GM13976 (cell line): ENCODE measurements at regions not wholly inside any gene's neighbourhood (a gene's known extent, or its start where the extent isn't known, plus 50 kb on each side); places are given as distances from the start of the nearest gene placed in this dataset.

Experiments used
- DNase-seq: peaks from one replicate; pipeline ENCODE4 v3.0.0; 2012; ENCODE audit warnings: low spot score
- in situ Hi-C: fragments of 300-500 bp; cut with MboI; formaldehyde crosslinking; loops from one replicate; pipeline ENCODE4 v1.12.0; 2022; ENCODE audit warnings: low sequenced_read_pairs, mixed read lengths, inconsistent platforms; ENCODE audit not compliant: unreplicated experiment
- TF ChIP-seq, protein P1 (sequence below): IDR thresholded peaks from 2 replicates; pipeline ENCODE4 v1.5.1; 2012; ENCODE audit warnings: borderline replicate concordance, mild to moderate bottlenecking; ENCODE audit not compliant: insufficient read depth; ENCODE audit errors: extremely low read depth, missing control alignments, control extremely low read depth

DNA sequence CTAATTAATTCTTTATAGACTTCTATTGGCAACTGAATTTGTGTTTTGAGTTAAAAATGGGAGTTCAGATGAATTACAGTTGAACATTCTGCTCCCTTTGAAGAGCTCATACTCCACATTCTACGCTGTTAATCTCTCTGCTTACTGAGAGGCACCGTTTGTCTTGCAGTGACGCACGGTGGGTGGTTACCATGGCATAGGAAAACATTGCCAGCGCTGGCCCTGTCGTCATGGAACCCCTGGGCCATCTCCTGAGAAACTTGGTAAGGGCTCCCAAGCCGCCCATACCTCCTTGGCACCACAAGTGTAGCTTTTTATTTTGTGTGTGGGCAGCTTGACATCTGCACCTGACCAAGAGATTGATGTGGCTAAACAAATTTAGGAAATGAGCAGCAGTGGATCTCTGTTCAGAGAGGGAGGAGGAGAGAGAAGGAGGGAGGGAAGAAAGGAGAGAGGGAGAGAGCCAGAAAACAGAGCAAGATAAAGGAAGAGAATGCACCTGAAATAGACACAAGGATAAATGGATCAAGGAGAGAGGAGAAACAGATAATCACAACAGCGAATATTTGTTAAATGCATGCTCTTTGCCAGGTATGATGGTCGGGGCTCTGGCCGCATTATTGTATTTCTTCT, 398.5 kb downstream of the HAPSTR1 start:
- in situ Hi-C loops = no loop called here
- DNase-seq = no peak
- TF ChIP-seq, protein P1, sequence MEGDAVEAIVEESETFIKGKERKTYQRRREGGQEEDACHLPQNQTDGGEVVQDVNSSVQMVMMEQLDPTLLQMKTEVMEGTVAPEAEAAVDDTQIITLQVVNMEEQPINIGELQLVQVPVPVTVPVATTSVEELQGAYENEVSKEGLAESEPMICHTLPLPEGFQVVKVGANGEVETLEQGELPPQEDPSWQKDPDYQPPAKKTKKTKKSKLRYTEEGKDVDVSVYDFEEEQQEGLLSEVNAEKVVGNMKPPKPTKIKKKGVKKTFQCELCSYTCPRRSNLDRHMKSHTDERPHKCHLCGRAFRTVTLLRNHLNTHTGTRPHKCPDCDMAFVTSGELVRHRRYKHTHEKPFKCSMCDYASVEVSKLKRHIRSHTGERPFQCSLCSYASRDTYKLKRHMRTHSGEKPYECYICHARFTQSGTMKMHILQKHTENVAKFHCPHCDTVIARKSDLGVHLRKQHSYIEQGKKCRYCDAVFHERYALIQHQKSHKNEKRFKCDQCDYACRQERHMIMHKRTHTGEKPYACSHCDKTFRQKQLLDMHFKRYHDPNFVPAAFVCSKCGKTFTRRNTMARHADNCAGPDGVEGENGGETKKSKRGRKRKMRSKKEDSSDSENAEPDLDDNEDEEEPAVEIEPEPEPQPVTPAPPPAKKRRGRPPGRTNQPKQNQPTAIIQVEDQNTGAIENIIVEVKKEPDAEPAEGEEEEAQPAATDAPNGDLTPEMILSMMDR = no peak

DNA sequence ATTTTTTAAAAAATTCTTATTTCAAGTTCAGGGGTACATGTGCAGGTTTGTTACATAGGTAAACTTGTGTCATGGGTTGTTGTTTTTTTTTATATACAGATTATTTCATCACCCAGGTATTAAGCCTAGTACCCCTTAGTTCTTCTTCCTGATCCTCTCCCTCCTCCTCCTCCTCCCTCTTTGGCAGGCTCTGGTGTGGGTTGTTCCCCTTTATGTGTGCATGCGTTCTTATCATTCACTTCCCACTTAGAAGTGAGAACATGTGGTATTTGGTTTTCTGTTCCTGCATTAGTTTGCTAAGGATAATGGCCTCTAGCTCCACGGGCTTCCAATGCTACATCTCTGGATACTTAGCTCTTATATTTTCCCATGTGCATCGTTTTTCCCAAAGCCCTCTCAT, 404.4 kb downstream of the HAPSTR1 start:
- in situ Hi-C loops = no loop called here
- TF ChIP-seq, protein P1 = no peak
- no peak for DNase-seq

DNA sequence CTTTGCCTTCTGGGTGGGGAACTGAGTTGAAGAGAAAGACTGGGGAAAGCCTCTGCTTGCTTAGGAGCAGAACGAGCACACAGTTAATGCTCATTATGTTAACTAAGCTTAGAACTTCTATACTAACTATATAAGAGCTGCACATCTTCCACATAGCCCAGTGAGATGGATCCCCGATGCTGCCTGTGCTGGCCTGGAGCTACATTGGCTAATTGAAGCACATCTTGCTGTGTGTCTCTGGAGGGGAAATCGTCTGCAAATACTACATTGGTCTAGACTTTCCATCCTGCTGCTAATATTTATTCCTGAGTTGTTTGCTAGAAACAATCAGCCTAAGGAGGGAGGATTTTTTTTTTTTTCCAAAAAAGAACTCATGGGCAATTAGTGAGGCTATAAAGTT, 406.3 kb downstream of the HAPSTR1 start:
- DNase-seq = no peak
- in situ Hi-C loops = no loop called here
- TF ChIP-seq, protein P1 = no peak

DNA sequence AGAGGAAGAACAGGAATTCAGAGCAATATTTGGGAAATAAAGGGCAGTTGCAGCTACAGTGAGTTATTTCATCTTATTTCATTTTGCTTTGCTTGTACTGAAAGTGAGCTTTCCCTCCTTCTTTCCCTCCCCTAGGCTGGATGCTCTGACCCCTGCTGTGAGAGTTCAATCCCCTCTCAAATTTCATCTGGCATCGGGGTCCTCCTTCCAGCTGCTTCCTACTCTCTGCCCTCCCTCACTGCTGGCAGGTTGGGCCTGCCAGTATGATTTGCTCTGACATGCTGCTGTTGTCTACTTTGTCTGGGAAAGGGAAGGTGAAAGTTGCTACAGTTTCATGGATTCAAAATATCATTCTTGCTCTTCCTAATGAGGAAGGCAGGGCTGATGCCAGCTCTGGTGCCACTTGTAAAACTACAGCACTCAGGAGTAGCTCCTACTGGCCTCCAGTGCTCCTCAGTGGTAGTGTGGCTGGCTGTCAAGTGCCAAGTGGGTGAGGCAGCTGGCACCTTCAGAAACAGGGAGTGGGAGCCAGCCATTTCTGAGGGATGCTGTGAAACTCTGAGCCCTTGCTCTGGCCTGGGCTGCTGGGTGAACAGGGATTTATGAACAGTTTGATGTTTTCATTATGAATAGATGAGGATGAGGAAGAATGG, 408.6 kb downstream of the HAPSTR1 start:
- TF ChIP-seq, protein P1 = no peak
- DNase-seq = no peak
- in situ Hi-C loops = no loop called here

DNA sequence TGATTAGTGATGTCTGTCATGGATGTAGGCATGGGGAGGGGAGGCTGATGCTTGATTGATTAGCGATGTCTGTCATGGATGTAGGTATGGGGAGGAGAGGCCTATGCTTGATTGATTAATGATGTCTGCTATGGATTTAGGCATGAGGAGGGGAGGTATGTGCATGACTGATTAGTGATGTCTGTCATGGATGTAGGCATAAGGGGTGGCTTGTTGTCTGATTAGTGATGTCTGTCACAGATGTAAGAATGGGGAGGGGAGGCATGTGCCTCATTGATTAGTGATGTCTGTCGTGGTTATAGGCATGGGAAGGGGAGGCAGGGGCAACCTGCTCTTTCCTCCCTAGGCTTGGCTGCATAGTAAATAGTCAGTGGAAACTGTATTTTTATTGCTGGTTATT, 409.4 kb downstream of the HAPSTR1 start:
- no peak for DNase-seq
- in situ Hi-C loops = no loop called here
- TF ChIP-seq, protein P1 = no peak

DNA sequence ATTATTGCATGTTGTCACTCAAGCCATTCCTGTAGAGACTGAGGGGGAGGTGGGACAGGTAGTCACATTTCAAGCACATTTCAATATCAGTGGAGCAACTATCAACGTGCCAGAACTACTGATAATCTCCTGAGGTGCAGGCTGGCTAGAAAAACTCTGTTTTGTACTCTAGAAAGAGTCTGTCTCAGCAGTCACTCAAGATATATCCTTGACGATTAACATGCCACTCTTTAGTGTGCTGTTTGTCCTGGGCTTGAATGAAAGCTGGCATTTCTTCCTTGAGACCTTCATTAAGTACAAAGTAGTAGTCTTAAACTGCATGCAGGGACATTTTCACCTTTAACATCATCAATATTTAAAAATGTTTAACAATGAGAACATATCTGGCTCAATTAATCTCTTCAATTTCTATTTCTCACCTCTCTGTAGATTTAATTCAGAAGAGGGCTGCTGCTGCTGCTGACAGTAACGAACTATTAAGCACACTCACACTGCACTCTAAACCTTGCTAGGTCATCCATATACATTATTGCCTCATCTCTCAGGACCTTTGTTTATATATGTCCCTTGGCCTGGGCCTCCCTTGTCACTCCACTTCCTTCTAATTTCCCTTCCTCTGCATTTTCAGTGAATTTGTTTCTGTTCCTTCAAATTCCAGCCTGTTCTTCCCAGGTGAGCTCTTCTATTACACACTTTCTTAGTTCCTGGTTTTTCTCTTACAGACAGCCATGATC, 412.0 kb downstream of the HAPSTR1 start:
- DNase-seq = no peak
- in situ Hi-C loops = no loop called here
- TF ChIP-seq, protein P1 = no peak
